Caco-2 (cell line): ENCODE measurements at regions not wholly inside any gene's neighbourhood (a gene's known extent, or its start where the extent isn't known, plus 50 kb on each side); places are given as distances from the start of the nearest gene placed in this dataset.

Experiments
- BruUV-seq: library from RNA; stranded (reverse); fragments of 400-500 nt; replicated peaks from 2 replicates; lab custom pipeline; 2021; lab: Mats Ljungman, UMichigan
- CTCF ChIA-PET: fragments of 300-600 bp; sonication (Branson Sonifier 250); formaldehyde crosslinking; loops from one replicate; lab custom pipeline; 2022; ENCODE audit warnings: antibody characterized with exemption; lab: Charles Lee
- POLR2A ChIA-PET: fragments of 300-600 bp; sonication (Branson Sonifier 250); formaldehyde crosslinking; loops from one replicate; lab custom pipeline; 2022; ENCODE audit warnings: antibody characterized with exemption; lab: Charles Lee
- DNase-seq, 2 experiments: peaks; one replicate each; pipeline versions ENCODE4 v3.0.0 to v3.0.0-alpha.2; 2020 to 2022
- H3K27me3 ChIP-seq: replicated peaks from 2 replicates; pipeline ENCODE4 v1.6.0; 2011; ENCODE audit warnings: low read length; ENCODE audit not compliant: control insufficient read depth, insufficient read depth
- H3K36me3 ChIP-seq: 2 replicates; pipeline ENCODE4 v1.5.1; 2011; ENCODE audit warnings: low read length; ENCODE audit not compliant: control insufficient read depth, insufficient read depth
- H3K4me1 ChIP-seq: fragments of 250-450 bp; sonication (Bioruptor Pico); 2 replicates; pipeline ENCODE4 v1.5.1; 2020; ENCODE audit warnings: mild to moderate bottlenecking
- H3K4me3 ChIP-seq: 2 replicates; pipeline ENCODE4 v1.5.1; 2011; ENCODE audit warnings: low read depth, mild to moderate bottlenecking, control low read depth, low read length
- H3K9me3 ChIP-seq: fragments of 250-450 bp; sonication (Bioruptor Pico); 2 replicates; pipeline ENCODE4 v1.5.1; 2020; ENCODE audit warnings: mild to moderate bottlenecking, moderate library complexity
- H3K27ac Mint-ChIP-seq: one replicate; pipeline ENCODE4 v1.8.0; 2022; ENCODE audit warnings: mixed read lengths; ENCODE audit not compliant: unreplicated experiment
- H3K27me3 Mint-ChIP-seq: one replicate; pipeline ENCODE4 v1.8.0; 2022; ENCODE audit warnings: mixed read lengths; ENCODE audit not compliant: insufficient read depth, unreplicated experiment
- H3K36me3 Mint-ChIP-seq: one replicate; pipeline ENCODE4 v1.8.0; 2022; ENCODE audit warnings: mild to moderate bottlenecking, mixed read lengths; ENCODE audit not compliant: insufficient read depth, unreplicated experiment
- H3K4me1 Mint-ChIP-seq: one replicate; pipeline ENCODE4 v1.8.0; 2022; ENCODE audit warnings: low read depth, mixed read lengths; ENCODE audit not compliant: unreplicated experiment
- H3K4me3 Mint-ChIP-seq: one replicate; pipeline ENCODE4 v1.8.0; 2022; ENCODE audit warnings: mild to moderate bottlenecking, moderate library complexity, mixed read lengths; ENCODE audit not compliant: unreplicated experiment
- H3K9me3 Mint-ChIP-seq: one replicate; pipeline ENCODE4 v1.8.0; 2022; ENCODE audit warnings: mixed read lengths; ENCODE audit not compliant: unreplicated experiment
- CTCF ChIP-seq, 2 experiments: fragments of 200-600 bp in 1 of 2; IDR thresholded peaks; 1 replicate in 1 of 2; 2 replicates in 1 of 2; pipeline versions ENCODE4 v1.5.1 to v1.8.0; 2011 to 2022; ENCODE audit warnings: antibody characterized with exemption in 1 of 2, control low read depth in 1 of 2, inconsistent platforms in 1 of 2, low read depth in 1 of 2, low read length in 1 of 2, mild to moderate bottlenecking in 1 of 2, moderate library complexity in 1 of 2; ENCODE audit not compliant: insufficient read depth in 1 of 2, severe bottlenecking in 1 of 2, unreplicated experiment in 1 of 2
- intact Hi-C: fragments of 100-400 bp; cut with micrococcal nuclease; formaldehyde crosslinking; loops from one replicate; pipeline ENCODE4 v1.10.0; 2022; ENCODE audit not compliant: unreplicated experiment

GRCh38 chr5:74945561-74946165, 79.5 kb upstream of the FAM169A start:
- H3K27me3 ChIP-seq: no peaks in the 10 kb centered on the region
- Mint-ChIP-seq H3K36me3 (peaks cover 7% of the 10 kb centered on the region), H3K4me3 (no peak overlapping the region), H3K27me3 (no peaks in the 10 kb centered on the region), H3K4me1 (peaks cover 58% of the 10 kb centered on the region), H3K27ac (no peak overlapping the region), H3K9me3 (peaks cover 8% of the 10 kb centered on the region)
- CTCF ChIA-PET: no interaction called here
- POLR2A ChIA-PET: no interaction called here
- no peaks in the 10 kb centered on the region for H3K36me3 ChIP-seq
- no TSS peak for BruUV-seq
- no peak overlapping the region for H3K4me3 ChIP-seq
- H3K4me1 ChIP-seq: peaks cover 74% of the 10 kb centered on the region
- intact Hi-C loops: loop anchor here (2.0 to 10.0 kb wide), 3 partner anchors 209 to 389 kb away; partner anchors contain the start of gene HMGCR
- H3K9me3 ChIP-seq: no peaks in the 10 kb centered on the region
- TF ChIP-seq CTCF (IDR thresholded peaks at IDR 0.05; ENCODE audit: insufficient read depth in 1 of 2, low read depth in 1 of 2, low read length in 1 of 2, severe bottlenecking in 1 of 2, unreplicated experiment in 1 of 2): no peak
- no peak for DNase-seq

GRCh38 chr5:74943905-74944304, 77.7 kb upstream of the FAM169A start:
- ChIA-PET POLR2A (no interaction called here), CTCF (interaction anchor here (0.5 to 1.0 kb wide), 3 partner anchors 19 to 1040 kb away, joined by 3 to 6 read pairs (median 3); no protein-coding TSS in a partner anchor)
- H3K36me3 Mint-ChIP-seq: no peaks in the 10 kb centered on the region
- no peaks in the 10 kb centered on the region for H3K27me3 Mint-ChIP-seq
- Histone ChIP-seq H3K36me3 (no peaks in the 10 kb centered on the region), H3K4me3 (no peak overlapping the region), H3K27me3 (no peaks in the 10 kb centered on the region), H3K4me1 (peaks cover 72% of the 10 kb centered on the region), H3K9me3 (peaks cover 7% of the 10 kb centered on the region; the same call in 1 of the 2 replicates)
- peak; percentile 39 to 73 for TF ChIP-seq CTCF (IDR thresholded peaks at IDR 0.05; ENCODE audit: insufficient read depth in 1 of 2, low read depth in 1 of 2, low read length in 1 of 2, severe bottlenecking in 1 of 2, unreplicated experiment in 1 of 2)
- no peak for DNase-seq
- intact Hi-C loops: loop anchor here (1.0 to 10.0 kb wide), 4 partner anchors 19 to 391 kb away; partner anchors contain the start of gene HMGCR
- no peaks in the 10 kb centered on the region for H3K9me3 Mint-ChIP-seq
- H3K4me1 Mint-ChIP-seq: peaks cover 50% of the 10 kb centered on the region
- BruUV-seq: no TSS peak
- H3K27ac Mint-ChIP-seq: peak overlapping the region; percentile 12
- H3K4me3 Mint-ChIP-seq: no peak overlapping the region

GRCh38 chr5:74942622-74943286, 76.6 kb upstream of the FAM169A start:
- no peak overlapping the region for H3K4me3 ChIP-seq
- peaks cover 7% of the 10 kb centered on the region; the same call in 1 of the 2 replicates for H3K9me3 ChIP-seq
- ChIA-PET POLR2A (no interaction called here), CTCF (no interaction called here)
- no peak for DNase-seq
- BruUV-seq: no TSS peak
- intact Hi-C loops: loop anchor here (10.0 kb wide), 2 partner anchors 212 to 392 kb away; partner anchors contain the start of gene HMGCR
- Mint-ChIP-seq H3K36me3 (no peaks in the 10 kb centered on the region), H3K27me3 (no peaks in the 10 kb centered on the region), H3K27ac (no peak overlapping the region), H3K4me3 (no peak overlapping the region), H3K9me3 (no peaks in the 10 kb centered on the region), H3K4me1 (peaks cover 42% of the 10 kb centered on the region)
- no peaks in the 10 kb centered on the region for H3K36me3 ChIP-seq
- TF ChIP-seq CTCF (IDR thresholded peaks at IDR 0.05; ENCODE audit: insufficient read depth in 1 of 2, low read depth in 1 of 2, low read length in 1 of 2, severe bottlenecking in 1 of 2, unreplicated experiment in 1 of 2): no peak
- peaks cover 63% of the 10 kb centered on the region for H3K4me1 ChIP-seq
- H3K27me3 ChIP-seq: no peaks in the 10 kb centered on the region
